ENCODE measurements at regions not wholly inside any gene's neighbourhood (a gene's known extent, or its start where the extent isn't known, plus 50 kb on each side); places are given as distances from the start of the nearest gene placed in this dataset.
"Not testable (repeated sequence)": the region's sequence is repeated elsewhere in the genome, so short reads cannot be mapped to it uniquely, and the experiment has no call there.

DNA sequence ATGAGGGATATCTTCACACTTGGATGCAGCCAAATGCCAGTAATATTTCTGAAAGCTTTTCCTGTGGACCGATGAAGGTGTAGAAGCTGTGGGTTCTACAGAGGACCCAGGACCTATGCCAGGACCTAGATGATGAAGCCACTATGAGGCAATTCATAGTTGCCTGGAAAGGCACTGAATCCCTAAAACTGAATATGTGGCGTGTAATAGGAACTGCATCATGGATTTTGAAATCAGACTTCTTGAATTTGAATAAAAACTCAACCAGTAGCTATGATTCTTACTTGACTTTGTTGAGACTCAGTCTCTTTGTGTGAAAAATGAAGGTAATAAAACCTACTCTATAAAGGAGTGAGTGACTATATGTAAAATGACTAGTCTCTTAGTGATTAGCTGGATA is 89.9 kb upstream of the SGK1 start:
- no peaks in the 10 kb centered on the region for H3K9me3 ChIP-seq
- H3K27me3 ChIP-seq = no peaks in the 10 kb centered on the region
- WGBS = 97% methylated on average over 2 of the region's 2 CpGs
- no peak overlapping the region for H3K27ac ChIP-seq
- no peaks in the 10 kb centered on the region for H3K4me1 ChIP-seq
- TF ChIP-seq EP300 (IDR thresholded peaks at IDR 0.05) (no peak), POLR2A (IDR thresholded peaks at IDR 0.05) (no peak), POLR2AphosphoS5 (IDR thresholded peaks at IDR 0.05) (no peak)
- TF ChIP-seq, protein P1, sequence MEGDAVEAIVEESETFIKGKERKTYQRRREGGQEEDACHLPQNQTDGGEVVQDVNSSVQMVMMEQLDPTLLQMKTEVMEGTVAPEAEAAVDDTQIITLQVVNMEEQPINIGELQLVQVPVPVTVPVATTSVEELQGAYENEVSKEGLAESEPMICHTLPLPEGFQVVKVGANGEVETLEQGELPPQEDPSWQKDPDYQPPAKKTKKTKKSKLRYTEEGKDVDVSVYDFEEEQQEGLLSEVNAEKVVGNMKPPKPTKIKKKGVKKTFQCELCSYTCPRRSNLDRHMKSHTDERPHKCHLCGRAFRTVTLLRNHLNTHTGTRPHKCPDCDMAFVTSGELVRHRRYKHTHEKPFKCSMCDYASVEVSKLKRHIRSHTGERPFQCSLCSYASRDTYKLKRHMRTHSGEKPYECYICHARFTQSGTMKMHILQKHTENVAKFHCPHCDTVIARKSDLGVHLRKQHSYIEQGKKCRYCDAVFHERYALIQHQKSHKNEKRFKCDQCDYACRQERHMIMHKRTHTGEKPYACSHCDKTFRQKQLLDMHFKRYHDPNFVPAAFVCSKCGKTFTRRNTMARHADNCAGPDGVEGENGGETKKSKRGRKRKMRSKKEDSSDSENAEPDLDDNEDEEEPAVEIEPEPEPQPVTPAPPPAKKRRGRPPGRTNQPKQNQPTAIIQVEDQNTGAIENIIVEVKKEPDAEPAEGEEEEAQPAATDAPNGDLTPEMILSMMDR (IDR thresholded peaks at IDR 0.05) = no peak
- H3K36me3 ChIP-seq = no peaks in the 10 kb centered on the region
- no peak overlapping the region for H3K4me3 ChIP-seq
- DNase-seq (ENCODE audit: low spot score in 2 of 2) = no peak

DNA sequence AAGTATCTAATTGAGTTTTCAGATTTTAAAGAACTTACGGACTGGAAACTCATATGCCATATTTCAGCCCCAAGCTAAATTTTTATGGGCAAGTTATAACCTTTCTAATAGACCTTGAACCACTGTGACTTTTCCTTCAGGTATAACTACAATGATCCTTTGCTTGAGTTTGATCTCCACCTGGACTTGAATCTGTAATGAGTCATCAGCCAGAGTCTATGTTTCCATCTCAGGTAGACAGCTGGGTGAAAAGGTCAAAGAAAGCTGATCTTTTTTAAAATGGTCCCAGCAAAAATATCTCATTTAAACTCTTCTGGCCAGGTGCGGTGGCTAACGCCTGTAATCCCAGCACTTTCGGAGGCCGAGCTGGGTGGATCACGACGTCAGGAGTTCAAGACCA is 88.4 kb upstream of the SGK1 start:
- Histone ChIP-seq H3K27ac (no peak overlapping the region), H3K4me3 (no peak overlapping the region)

DNA sequence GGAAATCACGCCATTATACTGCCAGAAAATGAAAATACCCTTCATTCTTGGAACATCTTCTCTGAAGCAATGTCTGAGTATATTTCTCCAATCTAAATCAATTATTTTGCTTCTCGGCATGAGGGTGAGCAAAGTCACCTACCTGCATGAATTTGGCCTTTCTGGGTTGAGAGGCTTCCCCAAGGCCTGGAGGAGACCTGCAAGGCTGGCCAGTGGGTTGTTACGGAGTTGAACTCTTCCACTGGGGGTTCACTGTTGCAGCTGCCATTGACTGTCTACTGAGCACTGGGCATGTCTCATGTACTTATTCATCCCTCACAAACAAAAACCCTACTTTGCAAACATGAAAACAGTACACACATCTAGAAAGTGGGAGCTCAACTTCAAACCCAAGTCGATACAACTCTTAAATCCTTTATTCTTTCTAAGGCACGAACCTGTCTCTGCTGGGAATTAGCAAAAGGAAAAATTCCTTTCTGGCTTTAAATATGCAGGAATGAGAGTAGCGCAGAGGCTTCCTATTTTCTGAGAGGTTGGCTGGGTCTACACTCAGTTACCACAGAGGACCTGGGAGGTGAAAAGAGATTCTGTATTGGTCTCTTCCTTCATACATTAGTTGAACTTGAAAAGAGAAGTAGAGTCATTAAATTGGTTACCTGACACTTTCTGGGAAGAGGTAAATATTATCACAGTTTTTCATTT is 87.6 kb upstream of the SGK1 start:
- peaks cover 3% of the 10 kb centered on the region for H3K4me1 ChIP-seq
- no peak for DNase-seq (ENCODE audit: low spot score in 2 of 2)
- H3K27me3 ChIP-seq = no peaks in the 10 kb centered on the region
- WGBS = 87% methylated on average over 6 of the region's 6 CpGs
- no peak overlapping the region for H3K4me3 ChIP-seq
- no peaks in the 10 kb centered on the region for H3K9me3 ChIP-seq
- H3K36me3 ChIP-seq = no peaks in the 10 kb centered on the region
- no peak overlapping the region for H3K27ac ChIP-seq
- TF ChIP-seq EP300 (IDR thresholded peaks at IDR 0.05) (no peak), POLR2A (IDR thresholded peaks at IDR 0.05) (no peak), POLR2AphosphoS5 (IDR thresholded peaks at IDR 0.05) (no peak)
- TF ChIP-seq, protein P1 (IDR thresholded peaks at IDR 0.05) = no peak

More for the DNA sequence above, 88.4 kb upstream of the SGK1 start:
- TF ChIP-seq POLR2AphosphoS5 (IDR thresholded peaks at IDR 0.05) (no peak), EP300 (IDR thresholded peaks at IDR 0.05) (no peak), POLR2A (IDR thresholded peaks at IDR 0.05) (no peak)
- TF ChIP-seq, protein P1 (IDR thresholded peaks at IDR 0.05) = no peak
- DNase-seq (ENCODE audit: low spot score in 2 of 2) = no peak
- Histone ChIP-seq H3K9me3 (no peaks in the 10 kb centered on the region), H3K4me1 (no peaks in the 10 kb centered on the region), H3K27me3 (no peaks in the 10 kb centered on the region), H3K36me3 (no peaks in the 10 kb centered on the region)
- WGBS = 97% methylated on average over 7 of the region's 7 CpGs

DNA sequence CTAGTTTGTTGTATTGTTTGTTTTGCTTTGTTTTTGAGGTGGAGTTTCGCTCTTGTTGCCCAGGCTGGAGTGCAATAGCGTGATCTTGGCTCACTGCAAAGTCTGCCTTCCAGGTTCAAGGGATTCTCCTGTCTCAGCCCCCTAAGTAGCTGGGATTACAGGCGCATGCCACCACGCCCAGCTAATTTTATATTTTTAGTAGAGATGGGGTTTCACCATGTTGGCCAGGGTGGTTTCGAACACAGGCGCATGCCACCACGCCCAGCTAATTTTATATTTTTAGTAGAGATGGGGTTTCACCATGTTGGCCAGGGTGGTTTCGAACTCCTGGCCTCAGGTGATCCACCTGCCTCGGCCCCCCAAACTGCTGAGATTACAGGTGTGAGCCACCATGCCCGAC is 85.4 kb upstream of the SGK1 start:
- not testable (repeated sequence) for H3K36me3 ChIP-seq; DNase-seq (ENCODE audit: low spot score in 2 of 2); H3K4me1 ChIP-seq; H3K4me3 ChIP-seq; H3K9me3 ChIP-seq; H3K27ac ChIP-seq; H3K27me3 ChIP-seq
- WGBS = 95% methylated on average over 10 of the region's 10 CpGs

DNA sequence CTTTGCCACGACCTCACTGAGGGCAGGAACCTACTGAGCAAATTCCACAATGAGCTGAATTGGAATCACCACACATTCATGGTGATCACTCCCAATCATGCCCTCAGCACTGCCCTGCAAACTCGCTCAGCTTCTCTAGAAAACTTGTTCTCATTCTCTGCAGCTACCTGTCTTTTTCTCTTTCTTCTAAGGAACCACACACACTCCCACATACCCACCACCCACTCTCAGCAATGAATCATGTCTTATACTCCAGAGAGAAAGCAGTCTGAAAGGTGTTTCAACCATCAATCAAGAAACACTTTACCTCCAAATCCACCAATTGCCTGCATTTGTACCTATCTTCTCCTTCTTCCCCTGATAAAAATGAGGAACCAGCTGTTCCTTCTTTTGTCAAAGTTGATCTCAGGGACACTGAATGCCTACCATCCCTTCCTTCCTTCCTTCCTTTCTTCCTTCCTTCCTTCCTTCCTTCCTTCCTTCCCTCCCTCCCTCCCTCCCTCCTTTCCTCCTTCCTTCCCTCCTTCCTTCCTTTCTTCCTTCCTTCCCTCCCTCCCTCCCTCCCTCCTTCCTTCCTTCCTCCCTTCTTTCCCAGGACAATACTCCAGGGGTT is 84.6 kb upstream of the SGK1 start:
- TF ChIP-seq, protein P1 (IDR thresholded peaks at IDR 0.05) = no peak
- TF ChIP-seq POLR2AphosphoS5 (IDR thresholded peaks at IDR 0.05) (no peak), EP300 (IDR thresholded peaks at IDR 0.05) (no peak), POLR2A (IDR thresholded peaks at IDR 0.05) (no peak)

More for the DNA sequence above, 84.6 kb upstream of the SGK1 start:
- Histone ChIP-seq H3K27me3 (no peaks in the 10 kb centered on the region), H3K27ac (no peak overlapping the region), H3K4me3 (no peak overlapping the region), H3K36me3 (no peaks in the 10 kb centered on the region), H3K4me1 (peaks cover 7% of the 10 kb centered on the region), H3K9me3 (no peaks in the 10 kb centered on the region)
- 76% methylated on average over 2 of the region's 2 CpGs for WGBS
- DNase-seq (ENCODE audit: low spot score in 2 of 2) = no peak

All from suprapubic skin (tissue), 4 donors.